ENCODE measurements at regions not wholly inside any gene's neighbourhood (a gene's known extent, or its start where the extent isn't known, plus 50 kb on each side); places are given as distances from the start of the nearest gene placed in this dataset.
"Not testable (repeated sequence)": the region's sequence is repeated elsewhere in the genome, so short reads cannot be mapped to it uniquely, and the experiment has no call there.

DNA sequence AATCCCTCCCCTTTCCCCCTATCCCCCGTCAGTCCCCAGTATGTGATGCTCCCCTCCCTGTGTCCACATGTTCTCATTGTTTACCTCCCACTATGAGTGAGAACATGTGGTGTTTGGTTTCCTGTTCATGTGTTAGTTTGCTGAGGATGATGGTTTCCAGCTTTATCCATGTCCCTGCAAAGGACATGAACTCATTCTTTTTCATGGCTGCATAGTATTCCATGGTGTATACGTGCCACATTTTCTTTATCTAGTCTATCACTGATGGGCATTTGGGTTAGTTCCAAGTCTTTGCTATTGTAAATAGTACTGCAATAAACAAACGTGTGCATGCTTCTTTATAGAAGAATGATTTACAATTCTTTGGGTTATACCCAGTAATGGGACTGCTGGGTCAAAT, 165.6 kb upstream of the TENM4 start:
- not testable (repeated sequence) for DNase-seq (ENCODE audit: low read depth in 2 of 2)

DNA sequence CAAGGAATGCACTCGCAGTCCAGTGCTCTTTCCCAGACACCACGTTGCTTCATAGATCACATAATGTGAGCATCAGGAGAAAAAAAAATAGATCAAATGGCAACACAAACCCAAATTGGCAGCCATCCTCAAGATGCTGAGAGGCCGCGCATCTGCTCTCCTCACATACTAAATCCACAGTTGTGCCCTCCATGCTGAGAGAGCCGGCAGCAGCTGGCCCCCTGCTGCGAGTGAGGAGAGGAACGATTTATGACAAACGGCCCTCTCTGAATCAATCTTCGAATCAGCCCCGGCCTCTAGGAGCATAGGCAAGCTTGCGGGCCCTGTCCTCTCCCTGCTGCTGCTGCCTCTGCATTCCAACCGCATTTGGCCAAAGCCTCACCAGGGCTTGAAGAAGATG, 159.9 kb upstream of the TENM4 start:
- DNase-seq (ENCODE audit: low read depth in 2 of 2), result peak; percentile 25 to 27

DNA sequence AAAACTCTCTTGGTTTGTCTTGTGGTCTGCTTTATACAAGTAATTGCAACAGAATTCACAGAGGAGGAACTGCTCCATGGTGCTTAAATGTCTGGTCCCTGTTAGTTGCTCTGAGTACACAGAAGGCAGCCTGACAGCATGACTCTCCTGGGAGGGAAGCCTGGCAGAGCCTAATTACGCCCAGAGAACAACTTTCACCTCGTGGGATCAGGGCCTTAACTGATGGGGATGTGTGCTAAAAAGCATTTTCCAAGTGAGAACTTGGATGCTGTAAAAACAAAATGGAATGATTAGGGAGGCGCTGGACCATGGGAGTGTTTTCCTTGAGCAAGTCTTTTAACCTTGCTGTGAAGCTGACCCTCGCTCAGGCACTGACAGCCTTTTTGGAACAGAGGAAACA, 154.0 kb upstream of the TENM4 start:
- DNase-seq (ENCODE audit: low read depth in 2 of 2), result no peak

DNA sequence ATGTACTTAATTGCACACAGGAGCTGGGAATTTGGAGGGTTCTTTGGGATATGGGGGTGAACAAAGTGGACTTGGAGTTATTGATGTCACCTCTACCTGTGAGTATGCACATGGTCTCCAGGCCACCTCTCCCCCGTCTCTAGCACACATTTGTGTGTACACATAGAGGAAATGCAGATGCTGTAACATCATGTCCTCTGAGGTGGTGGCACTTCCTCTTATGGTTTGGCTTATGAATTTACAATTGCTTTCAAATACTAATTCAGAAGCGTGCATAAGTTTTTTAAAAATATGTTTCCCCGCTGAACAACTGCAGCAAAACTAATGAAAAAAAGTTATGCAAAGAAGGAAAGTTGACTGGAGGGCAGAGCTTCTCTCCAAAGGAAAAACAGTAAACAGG, 152.0 kb upstream of the TENM4 start:
- no peak for DNase-seq (ENCODE audit: low read depth in 2 of 2)

DNA sequence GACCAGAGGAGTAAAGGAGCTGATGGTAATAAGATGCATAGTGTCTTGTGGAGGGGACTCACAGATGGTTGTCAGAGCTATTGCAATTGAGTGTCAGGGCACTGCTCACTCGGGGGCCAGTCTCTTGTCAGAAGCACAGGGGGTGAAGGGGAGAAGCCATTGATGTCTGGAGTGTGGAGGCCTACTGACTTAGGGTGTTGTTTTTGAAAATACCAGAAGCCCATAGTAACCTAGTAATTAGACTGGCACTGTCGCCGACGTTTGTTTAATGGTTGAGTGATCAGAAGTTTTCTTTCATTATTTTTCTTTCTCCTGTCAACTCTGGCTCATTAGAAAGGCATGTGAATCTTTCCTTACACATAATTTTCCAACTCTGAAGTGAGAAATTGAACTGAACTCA, 151.6 kb upstream of the TENM4 start:
- no peak for DNase-seq (ENCODE audit: low read depth in 2 of 2)

DNA sequence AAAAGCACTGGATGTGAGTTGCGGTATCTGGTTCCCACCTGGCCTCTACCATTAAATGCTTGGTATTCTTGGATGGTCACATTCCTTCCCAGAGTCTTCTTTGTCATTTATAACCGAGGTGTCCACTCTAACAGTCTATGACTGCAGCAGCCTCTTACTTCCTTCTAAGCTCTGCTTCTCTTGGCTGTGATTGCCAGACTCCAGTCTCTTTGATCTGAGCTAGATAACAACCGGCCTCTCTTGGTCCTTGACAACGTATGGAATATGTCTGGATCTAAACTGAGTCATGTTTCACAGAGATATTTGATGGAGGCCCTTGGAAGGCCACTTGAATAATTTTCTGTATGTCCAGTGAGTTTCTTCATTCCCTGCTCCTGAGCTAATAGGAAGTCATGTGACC, 141.6 kb upstream of the TENM4 start:
- DNase-seq (ENCODE audit: low read depth in 2 of 2), result no peak

DNA sequence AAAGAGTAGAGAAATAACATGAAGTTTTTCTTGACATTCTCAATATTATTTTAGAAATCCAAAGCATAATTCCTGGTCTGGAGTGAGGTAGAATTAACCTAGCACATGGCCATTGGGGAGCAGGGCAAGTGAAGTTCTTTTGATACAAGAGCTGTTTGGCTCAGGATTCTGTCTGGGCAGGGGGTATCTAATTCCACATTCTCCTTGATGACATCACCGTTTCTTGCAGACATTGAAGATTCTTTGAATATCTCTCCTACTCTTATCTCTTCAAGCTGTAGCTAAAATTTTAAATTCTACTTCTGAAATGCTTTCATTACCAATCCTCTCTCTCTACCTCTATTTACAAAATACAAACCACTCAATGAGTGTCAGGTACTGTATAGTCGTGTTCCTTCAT, 138.2 kb upstream of the TENM4 start:
- DNase-seq (ENCODE audit: low read depth in 2 of 2), result no peak

DNA sequence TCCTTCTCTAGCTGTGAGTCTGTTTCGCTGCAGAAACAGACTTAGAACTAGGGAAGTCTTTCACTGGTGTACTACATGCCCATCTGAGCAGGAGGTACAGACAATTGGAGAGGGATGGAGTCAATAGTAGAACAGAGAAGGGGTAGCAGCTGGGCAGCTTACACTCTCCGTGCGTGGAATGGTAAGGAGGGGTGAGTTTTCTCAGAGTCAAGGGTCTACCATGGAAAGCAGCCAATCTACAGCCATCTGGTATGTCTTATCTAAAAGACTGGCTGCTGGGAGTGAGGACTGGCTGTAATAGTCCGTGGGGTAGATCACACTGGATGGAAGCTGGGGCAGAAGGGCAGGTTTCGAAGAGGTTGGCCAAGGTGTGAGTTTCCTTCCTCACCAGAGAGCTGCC, 137.3 kb upstream of the TENM4 start:
- DNase-seq (ENCODE audit: low read depth in 2 of 2), result no peak

DNA sequence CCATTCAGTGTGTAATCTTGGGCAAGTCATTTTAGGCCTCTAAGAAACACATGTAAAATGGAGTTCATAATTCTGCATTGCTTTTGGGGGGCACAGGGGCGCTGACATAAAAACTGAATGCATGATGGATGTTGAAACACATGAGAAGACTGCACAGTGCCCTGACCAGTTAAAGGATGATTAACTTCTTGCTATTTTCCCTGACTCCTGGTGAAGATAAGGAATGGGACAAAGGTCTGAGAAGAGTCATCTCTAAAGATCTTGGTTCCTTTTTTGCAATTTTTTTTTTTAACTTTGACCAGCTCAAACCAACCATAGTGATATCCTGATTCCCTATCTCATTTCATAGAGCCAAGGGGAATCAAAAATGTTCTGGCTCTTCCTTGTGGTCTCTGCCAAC, 134.9 kb upstream of the TENM4 start:
- DNase-seq (ENCODE audit: low read depth in 2 of 2), result no peak

DNA sequence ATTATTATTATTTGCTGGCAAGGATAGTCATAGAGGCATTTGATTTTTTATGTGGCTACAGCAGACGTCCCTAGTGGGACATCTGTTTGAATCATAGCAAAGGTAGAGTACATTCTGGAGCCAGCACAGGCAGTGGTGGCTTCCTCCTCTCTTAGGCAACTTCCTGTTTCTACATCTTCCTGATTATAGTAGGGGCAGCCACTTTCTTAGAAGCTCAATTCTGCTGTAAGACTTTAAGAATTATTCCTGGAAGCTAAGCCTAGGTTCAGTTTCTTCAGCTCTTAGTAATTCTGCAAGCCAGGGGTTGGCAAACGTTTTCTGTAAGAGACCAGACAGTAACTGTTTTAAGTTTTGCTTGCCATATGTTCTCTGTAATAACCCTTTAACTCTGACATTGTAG, 129.3 kb upstream of the TENM4 start:
- no peak for DNase-seq (ENCODE audit: low read depth in 2 of 2)

DNA sequence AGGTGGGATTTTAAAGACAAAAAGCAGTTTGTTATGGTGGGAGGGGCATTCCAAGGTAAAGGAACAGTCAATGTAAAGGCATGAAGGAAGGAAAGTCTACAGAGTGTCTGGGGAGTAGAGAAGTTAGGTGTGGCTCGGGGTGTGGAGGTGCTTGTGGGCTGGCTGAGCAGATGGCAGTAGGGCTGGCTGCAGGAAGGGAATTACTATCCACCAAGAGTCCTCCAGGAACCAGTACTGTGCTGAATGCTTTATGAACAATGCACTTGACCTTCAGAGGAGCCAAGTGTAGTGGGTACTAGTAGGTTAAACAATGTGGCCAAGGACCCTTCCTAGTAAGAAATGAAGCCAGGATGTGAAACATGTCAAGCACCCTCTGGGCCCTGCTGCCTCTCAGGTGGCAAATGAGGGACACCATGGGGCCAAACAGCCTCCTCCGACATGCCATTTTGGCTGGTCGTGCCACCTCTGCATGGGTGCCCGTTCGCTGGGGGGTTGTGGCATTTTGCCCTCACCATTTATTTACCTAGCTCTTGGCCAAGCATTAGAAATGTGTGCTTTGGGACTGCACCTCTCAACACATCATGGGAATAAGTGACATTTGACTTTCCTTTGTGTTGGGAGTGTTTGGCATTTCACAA, 123.6 kb upstream of the TENM4 start:
- no peak for DNase-seq (ENCODE audit: low read depth in 2 of 2)

DNA sequence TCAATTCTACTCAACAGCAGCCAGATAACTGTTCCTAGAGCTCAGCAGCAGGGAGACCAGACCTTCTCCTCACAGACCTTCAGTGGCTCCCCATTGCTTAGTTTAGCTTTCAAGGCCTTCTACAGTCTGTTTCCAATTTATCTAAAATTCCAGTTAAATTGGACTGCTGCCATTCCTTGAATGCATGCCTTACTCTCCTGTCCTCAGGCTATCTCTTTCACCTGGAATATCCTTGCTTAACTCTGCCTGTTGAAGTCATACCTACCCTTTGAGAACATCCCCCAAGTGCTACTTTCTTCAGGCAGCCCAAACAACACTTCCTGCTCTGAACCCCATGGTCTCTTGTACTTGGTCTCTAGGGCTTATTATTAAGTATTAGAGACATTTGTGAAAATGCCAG, 120.7 kb upstream of the TENM4 start:
- no peak for DNase-seq (ENCODE audit: low read depth in 2 of 2)

DNA sequence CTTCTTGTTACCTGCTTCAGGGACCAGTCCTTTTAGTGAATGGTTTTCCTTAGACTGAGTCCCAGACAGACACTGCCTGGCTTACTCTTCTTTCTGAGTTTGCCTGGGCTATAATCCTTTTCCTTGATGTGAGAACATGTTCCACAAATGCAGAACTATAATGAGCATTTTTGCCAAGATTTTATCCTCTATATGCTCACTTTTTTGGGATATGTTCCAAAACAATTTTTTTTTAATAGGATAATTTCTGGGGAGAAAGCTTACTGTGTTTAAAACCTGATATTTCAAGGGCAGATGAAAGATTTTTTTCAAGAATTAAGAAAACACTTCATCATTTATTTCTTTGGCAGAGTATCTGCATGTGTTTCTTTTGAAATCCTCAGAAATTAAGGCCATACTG, 110.0 kb upstream of the TENM4 start:
- no peak for DNase-seq (ENCODE audit: low read depth in 2 of 2)

DNA sequence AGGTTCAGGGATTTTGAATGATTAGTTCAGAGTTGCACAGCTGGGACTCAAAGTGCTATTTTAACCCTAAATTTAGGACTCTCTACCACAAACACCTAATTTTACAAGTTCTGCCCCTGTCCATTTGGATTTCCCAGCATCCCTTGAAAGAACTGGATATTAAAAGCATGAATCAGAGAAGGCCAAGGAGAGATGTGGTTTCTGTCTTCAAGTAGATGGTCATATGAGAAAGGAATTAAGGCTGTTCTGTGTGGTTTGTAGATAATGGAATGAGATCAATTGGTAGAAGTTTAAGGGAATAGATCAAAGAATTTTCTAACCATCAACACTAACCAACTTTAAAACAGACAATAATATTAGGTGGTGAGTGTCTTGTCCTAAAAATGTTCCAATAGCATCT, 106.4 kb upstream of the TENM4 start:
- no peak for DNase-seq (ENCODE audit: low read depth in 2 of 2)

DNA sequence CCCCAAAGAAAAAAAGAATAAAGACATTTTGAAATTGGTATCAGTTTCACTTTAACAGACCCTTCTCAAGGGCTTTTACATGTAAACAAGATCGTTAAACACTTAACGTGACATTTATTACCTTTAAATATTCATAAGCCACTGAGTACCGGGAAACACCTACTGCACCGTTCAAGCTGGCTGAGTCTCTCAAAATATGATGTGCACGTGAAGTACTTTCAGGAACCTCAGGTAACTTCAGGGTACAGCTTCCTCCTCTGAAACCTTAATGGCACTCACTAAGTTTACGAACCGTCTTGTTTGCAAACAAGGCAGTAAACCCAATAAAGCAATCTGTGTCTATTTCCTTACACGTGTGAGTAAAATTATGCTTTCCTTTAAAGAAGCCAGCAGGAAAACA, 105.5 kb upstream of the TENM4 start:
- no peak for DNase-seq (ENCODE audit: low read depth in 2 of 2)

DNA sequence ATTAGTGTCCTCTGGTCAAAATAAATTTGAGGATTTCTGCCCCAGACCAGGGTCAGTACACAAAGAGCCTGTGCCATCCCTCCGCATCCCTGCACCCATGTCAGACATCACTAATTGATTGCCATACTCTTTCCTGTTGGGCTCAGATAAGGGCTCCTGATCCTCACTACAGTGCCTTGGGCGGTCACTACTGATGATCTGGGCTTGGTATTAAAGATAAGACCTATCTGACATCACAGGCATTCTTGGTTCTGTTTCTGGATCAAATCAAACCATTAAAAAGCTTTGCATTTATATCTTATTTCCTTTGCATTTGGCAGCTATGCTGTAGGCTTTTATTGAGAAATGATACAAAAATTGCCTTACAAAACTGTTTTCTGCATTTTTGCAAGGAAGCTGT, 103.5 kb upstream of the TENM4 start:
- no peak for DNase-seq (ENCODE audit: low read depth in 2 of 2)

DNA sequence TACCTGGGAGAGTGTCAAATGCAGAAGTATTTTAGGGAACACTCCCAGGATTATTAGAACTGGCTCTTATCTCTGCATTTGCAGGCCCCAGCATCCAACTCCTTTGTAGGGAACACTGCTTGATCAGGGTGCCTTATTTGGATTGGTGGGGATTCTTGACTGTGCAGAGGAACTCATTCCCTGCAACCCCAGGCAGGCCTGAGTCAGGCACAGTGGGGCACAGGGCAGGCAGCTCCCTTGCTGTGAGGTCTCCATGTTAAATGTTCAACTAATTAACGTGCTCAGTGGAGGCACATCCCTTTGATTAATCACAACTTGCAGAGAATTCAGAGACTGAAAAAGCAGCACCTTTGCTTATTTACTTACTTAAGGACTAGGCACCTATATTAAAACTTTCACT, 102.3 kb upstream of the TENM4 start:
- DNase-seq (ENCODE audit: low read depth in 2 of 2), result no peak

DNA sequence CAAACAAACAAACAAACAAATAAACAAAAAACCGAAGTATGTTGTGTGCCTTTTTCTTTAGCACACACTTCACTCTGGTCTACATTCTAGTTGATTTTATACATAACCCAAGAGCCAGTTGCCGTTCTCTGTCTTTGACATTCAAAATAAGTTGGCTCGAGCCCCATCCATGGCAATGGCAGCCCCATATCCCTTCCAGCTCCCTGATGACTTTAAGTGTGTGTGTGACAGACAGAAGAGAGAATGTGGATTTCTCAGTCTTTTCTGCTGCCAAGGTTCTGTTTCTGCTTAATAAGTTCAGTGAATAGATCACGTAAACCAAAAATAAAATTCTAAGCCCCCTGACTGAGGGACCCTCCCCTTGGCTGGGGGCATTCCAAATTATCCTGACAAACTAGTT, 100.6 kb upstream of the TENM4 start:
- DNase-seq (ENCODE audit: low read depth in 2 of 2), result no peak

DNA sequence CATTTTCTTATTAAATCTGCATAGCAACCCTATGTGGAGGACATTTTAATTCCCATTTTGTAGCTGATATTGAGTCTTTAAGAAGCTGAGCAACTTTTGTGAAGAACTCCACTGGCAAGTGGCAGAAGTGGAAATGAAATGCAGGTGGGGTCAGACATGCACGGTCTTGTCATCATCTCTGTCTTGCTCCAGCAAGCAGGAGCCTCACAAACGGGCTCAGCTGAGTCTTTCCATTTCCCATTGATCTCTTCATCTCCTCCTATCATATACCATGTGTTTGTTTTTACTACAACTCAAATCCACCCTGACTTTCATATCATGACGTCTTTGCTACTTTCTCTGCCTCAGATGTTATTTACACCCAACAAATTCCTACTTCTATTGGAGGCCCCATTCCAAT, 97.9 kb upstream of the TENM4 start:
- DNase-seq (ENCODE audit: low read depth in 2 of 2), result no peak

DNA sequence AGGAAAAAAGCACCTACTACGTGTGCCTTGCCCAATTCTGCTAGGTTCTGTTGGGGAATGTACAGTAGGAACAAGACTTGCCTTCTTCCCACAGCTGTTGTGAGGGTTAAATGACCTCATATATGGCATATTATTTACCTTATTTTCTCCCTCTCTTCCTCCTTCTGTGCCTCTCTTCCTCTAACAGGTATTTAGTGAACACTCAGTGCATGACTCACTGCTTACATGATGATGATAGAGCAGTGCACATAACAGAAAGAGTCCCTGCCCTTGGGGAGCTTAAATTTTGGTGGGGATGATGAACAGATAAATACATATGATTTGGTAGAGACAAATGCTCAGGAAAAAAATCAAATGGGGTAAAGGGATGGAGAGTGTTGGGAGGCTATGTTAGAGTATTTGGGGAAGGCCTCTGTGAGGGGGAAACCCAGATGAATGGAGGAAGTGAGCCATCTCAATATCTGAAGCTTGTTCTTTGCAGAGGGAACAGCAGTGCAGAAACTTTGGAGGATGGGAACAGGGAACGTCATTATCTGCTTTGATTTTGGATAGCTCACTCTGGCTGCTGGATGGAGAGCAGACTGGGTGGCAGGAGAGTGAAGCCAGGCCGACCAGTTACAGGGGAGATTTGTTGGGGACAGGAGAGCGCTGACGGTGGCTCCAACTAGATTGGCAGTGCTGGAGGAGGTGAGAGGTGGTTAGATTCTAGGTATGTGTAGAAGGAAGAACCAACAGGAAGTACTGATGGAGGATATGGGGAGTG, 95.5 kb upstream of the TENM4 start:
- no peak for DNase-seq (ENCODE audit: low read depth in 2 of 2)

DNA sequence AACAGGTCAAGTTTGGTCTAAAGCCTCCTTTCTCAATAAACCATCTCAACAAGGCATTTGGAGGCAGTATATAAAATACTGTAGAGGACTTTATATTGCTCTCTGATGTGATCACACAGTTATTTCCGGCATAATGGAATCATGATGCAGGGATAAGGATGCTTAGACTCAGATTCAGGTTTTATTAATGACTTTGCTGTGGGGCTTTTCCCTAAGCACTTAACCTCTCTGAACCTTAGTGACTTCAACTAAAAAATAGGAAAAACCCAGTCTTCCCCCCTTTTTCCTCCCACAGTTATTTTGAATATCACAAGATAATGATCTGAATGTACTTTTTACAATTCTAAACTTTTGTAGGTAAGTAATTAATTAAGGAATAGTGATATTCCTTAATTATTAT, 94.8 kb upstream of the TENM4 start:
- DNase-seq (ENCODE audit: low read depth in 2 of 2), result no peak

DNA sequence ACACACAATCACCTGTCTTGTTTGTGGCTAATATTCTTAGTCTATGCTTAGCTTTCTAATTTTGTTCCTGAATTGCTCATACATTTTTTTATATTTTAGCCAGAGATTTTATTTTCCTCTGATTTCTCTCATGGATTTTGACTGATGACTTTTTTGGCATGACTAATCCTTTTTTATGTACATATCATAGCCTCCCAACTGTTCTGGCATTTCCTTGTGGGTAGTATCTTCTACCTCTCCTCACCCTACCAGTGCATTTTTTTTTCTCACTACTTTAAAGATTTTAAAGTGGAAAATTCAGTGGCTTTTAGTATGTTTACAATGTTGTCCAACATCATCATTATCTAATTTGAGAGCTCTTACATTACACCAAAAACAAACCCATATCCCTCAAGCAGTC, 84.4 kb upstream of the TENM4 start:
- no peak for DNase-seq (ENCODE audit: low read depth in 2 of 2)

DNA sequence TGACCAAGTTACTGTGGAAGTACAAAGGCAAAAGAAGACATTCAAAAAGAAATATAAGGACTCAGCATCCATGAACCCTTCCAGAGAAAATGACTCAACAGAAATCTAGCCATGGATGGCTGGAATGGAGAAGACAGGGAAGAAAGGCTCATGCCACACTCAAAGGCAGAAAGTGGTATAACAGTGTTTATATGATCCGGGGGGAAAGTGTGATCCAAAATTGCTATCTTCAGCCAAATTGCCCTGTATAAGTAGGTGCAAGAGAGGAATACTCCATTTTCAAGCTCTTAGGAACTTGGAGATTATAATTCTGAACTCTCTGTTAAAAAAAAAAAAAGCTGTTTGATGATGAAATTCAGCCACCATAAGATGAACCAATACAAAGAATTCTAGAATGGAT, 81.8 kb upstream of the TENM4 start:
- DNase-seq (ENCODE audit: low read depth in 2 of 2), result no peak

DNA sequence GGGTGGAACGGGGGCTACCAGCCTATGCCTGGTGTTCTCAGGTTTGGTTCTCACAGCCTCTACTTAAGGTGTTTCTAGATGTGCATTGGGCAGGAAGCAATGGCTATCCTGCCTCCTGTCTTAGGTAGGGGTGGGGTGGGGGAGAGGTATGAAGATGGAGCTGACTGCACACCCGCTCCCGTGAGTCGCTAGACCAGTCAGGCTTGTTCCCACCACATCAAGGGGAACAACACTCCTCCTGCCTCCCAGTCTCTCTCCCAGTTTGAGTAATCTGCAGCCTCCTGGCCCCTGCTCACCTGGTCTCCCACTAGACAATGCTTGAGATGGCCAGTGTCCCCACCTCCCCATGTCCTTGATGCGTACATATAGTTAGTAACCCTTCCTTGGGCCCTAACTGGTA, 79.3 kb upstream of the TENM4 start:
- DNase-seq (ENCODE audit: low read depth in 2 of 2), result no peak

Measured in fibroblast of skin of left biceps (primary cell).